MCF 10A (cell line): ENCODE measurements at regions not wholly inside any gene's neighbourhood (a gene's known extent, or its start where the extent isn't known, plus 50 kb on each side); places are given as distances from the start of the nearest gene placed in this dataset.

Experiments
- BruUV-seq: library from RNA; stranded (reverse); fragments of 400-500 nt; replicated peaks from 2 replicates; lab custom pipeline; 2021; lab: Mats Ljungman, UMichigan
- CTCF ChIA-PET: fragments of 300-600 bp; sonication (Branson Sonifier 250); formaldehyde crosslinking; extraction: SDS; loops from one replicate; lab custom pipeline; 2021; ENCODE audit warnings: antibody characterized with exemption, inconsistent platforms; lab: Yijun Ruan, JAX
- POLR2A ChIA-PET: fragments of 300-600, 350-650 bp; sonication (Branson Sonifier 250); formaldehyde crosslinking; extraction: SDS; loops from one replicate; lab custom pipeline; 2020; ENCODE audit warnings: antibody characterized with exemption, inconsistent platforms; lab: Yijun Ruan, JAX
- DNase-seq: peaks from one replicate; pipeline ENCODE4 v3.0.0-alpha.2; 2018; ENCODE audit not compliant: unreplicated experiment
- H3K27ac Mint-ChIP-seq: one replicate; pipeline ENCODE4 v1.8.0; 2022; ENCODE audit warnings: mild to moderate bottlenecking, low read depth, mixed read lengths; ENCODE audit not compliant: unreplicated experiment
- H3K27me3 Mint-ChIP-seq: one replicate; pipeline ENCODE4 v1.8.0; 2022; ENCODE audit warnings: mixed read lengths; ENCODE audit not compliant: insufficient read depth, unreplicated experiment
- H3K36me3 Mint-ChIP-seq: one replicate; pipeline ENCODE4 v1.8.0; 2022; ENCODE audit warnings: mild to moderate bottlenecking, moderate library complexity, mixed read lengths; ENCODE audit not compliant: insufficient read depth, unreplicated experiment
- H3K4me1 Mint-ChIP-seq: one replicate; pipeline ENCODE4 v1.8.0; 2022; ENCODE audit warnings: mixed read lengths; ENCODE audit not compliant: insufficient read depth, unreplicated experiment
- H3K4me3 Mint-ChIP-seq: one replicate; pipeline ENCODE4 v1.8.0; 2022; ENCODE audit warnings: mild to moderate bottlenecking, moderate library complexity, mixed read lengths; ENCODE audit not compliant: unreplicated experiment
- H3K9me3 Mint-ChIP-seq: one replicate; pipeline ENCODE4 v1.8.0; 2022; ENCODE audit warnings: mixed read lengths; ENCODE audit not compliant: unreplicated experiment
- intact Hi-C: fragments of 100-400 bp; cut with micrococcal nuclease; formaldehyde crosslinking; loops from 2 replicates; pipeline ENCODE4 v1.14.1; 2022
- TF ChIP-seq, protein P1 (sequence below): fragments of 200-600 bp; IDR thresholded peaks from one replicate; pipeline ENCODE4 v1.8.0; 2022; ENCODE audit warnings: antibody characterized with exemption, mild to moderate bottlenecking; ENCODE audit not compliant: unreplicated experiment

DNA sequence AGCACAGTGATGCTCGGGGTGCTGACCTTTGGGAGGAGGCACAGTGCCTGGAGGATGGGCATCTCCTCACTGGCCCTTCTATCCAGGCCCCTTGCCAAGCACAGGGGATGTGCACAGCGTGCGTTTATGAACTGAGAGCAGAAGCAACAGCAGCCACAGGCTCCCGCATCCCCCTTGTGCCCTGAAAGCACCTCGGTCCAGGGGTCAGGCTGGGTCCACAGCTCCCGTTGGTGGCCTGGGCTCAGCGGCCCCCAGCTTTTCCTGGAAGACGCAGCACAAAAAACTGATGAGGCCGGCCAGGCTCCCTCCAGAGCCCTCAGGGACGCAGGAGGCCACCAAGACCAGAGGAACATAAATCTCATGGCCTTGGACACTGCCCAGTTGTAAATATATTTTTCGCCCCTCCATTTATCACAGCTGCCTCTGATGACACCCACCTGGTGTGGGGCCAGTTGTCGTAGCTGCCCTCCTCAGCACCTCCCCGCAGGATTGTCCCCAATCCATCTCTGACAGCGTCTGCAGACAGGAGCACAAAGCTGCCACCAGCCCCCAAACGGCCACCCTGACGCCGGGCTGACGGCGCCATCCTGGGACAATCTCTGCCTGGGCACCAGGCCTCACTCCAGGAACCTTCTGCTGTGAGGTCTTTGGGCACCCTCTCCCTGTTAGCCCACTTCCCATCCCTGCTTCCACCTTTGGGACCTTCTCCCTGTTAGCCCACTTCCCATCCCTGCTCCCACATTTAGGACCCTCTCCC, 203.1 kb downstream of the BRD1 start:
- BruUV-seq = no TSS peak
- H3K27ac Mint-ChIP-seq = no peak overlapping the region

DNA sequence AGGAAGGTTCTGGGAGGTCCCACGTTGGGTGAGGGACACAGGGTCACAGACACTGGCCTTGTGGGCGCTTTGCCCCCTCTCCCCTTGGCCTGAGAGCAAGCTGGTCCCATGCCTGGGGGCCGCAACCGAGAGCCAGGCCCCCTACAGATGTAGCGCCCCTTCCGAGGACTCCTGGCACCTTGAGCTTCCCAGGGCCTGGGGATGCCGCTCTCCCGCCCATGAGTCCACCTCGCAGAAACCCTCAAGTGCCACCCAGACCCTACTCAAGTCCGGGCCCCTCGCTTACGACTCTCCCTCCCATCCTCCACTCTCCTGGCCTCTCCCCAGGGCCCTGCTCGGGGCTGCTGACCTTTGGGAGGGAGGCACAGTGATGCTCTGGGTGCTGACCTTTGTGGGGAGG, 204.0 kb downstream of the BRD1 start:
- H3K4me3 Mint-ChIP-seq = no peak overlapping the region
- intact Hi-C loops = no loop called here
- H3K9me3 Mint-ChIP-seq = peaks cover 21% of the 10 kb centered on the region
- H3K27ac Mint-ChIP-seq = no peak overlapping the region
- no peaks in the 10 kb centered on the region for H3K4me1 Mint-ChIP-seq
- no TSS peak for BruUV-seq
- TF ChIP-seq, protein P1, sequence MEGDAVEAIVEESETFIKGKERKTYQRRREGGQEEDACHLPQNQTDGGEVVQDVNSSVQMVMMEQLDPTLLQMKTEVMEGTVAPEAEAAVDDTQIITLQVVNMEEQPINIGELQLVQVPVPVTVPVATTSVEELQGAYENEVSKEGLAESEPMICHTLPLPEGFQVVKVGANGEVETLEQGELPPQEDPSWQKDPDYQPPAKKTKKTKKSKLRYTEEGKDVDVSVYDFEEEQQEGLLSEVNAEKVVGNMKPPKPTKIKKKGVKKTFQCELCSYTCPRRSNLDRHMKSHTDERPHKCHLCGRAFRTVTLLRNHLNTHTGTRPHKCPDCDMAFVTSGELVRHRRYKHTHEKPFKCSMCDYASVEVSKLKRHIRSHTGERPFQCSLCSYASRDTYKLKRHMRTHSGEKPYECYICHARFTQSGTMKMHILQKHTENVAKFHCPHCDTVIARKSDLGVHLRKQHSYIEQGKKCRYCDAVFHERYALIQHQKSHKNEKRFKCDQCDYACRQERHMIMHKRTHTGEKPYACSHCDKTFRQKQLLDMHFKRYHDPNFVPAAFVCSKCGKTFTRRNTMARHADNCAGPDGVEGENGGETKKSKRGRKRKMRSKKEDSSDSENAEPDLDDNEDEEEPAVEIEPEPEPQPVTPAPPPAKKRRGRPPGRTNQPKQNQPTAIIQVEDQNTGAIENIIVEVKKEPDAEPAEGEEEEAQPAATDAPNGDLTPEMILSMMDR = no peak
- H3K27me3 Mint-ChIP-seq = no peaks in the 10 kb centered on the region
- ChIA-PET POLR2A (no interaction called here), CTCF (no interaction called here)
- H3K36me3 Mint-ChIP-seq = peaks cover 6% of the 10 kb centered on the region
- no peak for DNase-seq

More for the DNA sequence above, 203.1 kb downstream of the BRD1 start:
- Mint-ChIP-seq H3K9me3 (peaks cover 17% of the 10 kb centered on the region), H3K36me3 (peaks cover 6% of the 10 kb centered on the region), H3K4me1 (no peaks in the 10 kb centered on the region), H3K4me3 (no peak overlapping the region), H3K27me3 (no peaks in the 10 kb centered on the region)
- no peak for DNase-seq
- ChIA-PET POLR2A (no interaction called here), CTCF (interaction anchor here (0.6 kb wide), 1 partner anchor 369 kb away, joined by 3 read pairs; no protein-coding TSS in a partner anchor)
- intact Hi-C loops = no loop called here
- TF ChIP-seq, protein P1 = no peak

DNA sequence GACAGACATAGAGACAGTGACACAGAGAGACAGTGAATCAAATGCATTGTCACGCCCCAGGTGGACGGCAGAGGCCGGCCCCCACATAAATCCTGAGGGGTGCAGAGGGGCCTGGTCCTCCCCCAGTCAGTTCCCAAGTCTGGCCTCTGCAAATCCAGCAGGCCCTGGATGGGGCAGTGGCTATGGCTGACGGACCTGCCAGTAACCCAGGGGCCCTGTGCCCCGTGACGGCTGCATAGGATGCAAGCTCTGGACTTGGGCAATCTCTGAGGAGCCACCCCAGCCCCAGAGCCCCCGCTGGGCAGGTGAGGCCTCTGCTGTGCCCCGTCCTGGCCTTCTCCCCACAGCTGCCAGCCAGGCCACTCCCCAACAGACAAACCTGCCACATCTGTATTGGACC, 204.5 kb downstream of the BRD1 start:
- ChIA-PET CTCF (no interaction called here), POLR2A (no interaction called here)
- DNase-seq = no peak
- Mint-ChIP-seq H3K27ac (no peak overlapping the region), H3K36me3 (peaks cover 2% of the 10 kb centered on the region), H3K9me3 (peaks cover 26% of the 10 kb centered on the region), H3K27me3 (no peaks in the 10 kb centered on the region), H3K4me1 (no peaks in the 10 kb centered on the region), H3K4me3 (no peak overlapping the region)
- no TSS peak for BruUV-seq
- TF ChIP-seq, protein P1 = no peak
- intact Hi-C loops = no loop called here

DNA sequence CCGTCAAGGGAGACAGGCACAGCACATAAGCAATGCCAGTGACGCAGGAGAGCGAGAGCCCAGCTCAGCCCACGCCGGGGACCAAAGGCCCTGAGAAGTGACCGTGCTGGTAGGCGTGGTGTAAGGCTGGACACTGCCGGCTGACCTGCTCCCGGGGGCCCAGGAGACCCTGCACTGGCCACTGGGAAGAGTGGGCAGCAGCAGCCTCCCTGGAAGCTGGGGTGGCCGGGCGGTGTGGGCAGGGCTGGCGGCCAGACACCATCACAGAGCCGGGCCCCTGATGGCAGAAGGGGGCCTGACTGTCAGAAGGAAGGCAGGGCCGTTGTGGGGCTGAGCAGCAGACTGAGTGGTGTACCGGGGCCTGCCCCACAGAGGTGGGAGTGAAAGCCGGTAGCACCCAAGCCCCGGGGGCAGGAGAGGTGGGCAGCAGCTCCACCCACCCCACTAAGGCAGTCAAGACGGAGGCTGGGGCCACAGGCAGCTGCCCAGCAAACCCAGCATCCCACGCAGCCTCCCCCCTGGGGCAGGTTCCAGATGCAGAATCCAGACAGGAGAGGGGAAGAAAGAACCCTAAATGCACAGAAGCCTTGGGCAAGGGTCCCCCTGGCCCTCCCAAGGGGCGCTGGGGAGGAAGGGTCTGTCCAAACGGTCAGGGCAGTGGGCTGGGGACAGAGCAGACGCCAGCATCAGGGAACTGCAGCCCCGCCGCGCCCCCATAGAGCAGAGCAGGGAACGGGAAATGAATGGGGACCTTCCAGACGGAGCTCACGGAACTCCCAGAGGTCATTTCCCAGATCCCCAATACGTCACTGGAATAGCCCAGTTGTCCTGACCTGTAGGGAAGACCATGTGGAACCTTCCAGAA, 205.2 kb downstream of the BRD1 start:
- TF ChIP-seq, protein P1 = no peak
- Mint-ChIP-seq H3K27me3 (no peaks in the 10 kb centered on the region), H3K36me3 (no peaks in the 10 kb centered on the region), H3K27ac (no peak overlapping the region), H3K4me1 (no peaks in the 10 kb centered on the region), H3K4me3 (no peak overlapping the region), H3K9me3 (peaks cover 27% of the 10 kb centered on the region)
- no TSS peak for BruUV-seq
- intact Hi-C loops = no loop called here
- DNase-seq = no peak
- CTCF ChIA-PET = interaction anchor here (0.6 kb wide), 1 partner anchor 524 kb away, joined by 3 read pairs; no protein-coding TSS in a partner anchor
- POLR2A ChIA-PET = no interaction called here
